Gastroesophageal sphincter (tissue), 4 donors: ENCODE measurements at regions not wholly inside any gene's neighbourhood (a gene's known extent, or its start where the extent isn't known, plus 50 kb on each side); places are given as distances from the start of the nearest gene placed in this dataset.

Experiments used
- ATAC-seq: fragments of 150-250 bp; one replicate; pipeline ENCODE4 v1.9.1; 2016; ENCODE audit warnings: mild to moderate bottlenecking, moderate library complexity
- H3K27ac ChIP-seq, 4 donors: fragments of 200-600 bp; sonication (generic) in 3 of 4; 1 replicate in 3 of 4; 2 replicates in 1 of 4; pipeline ENCODE4 v1.5.1; 2016 to 2019
- H3K27me3 ChIP-seq: fragments of 200-600 bp; sonication (generic); one replicate; pipeline ENCODE4 v1.5.1; 2019
- H3K36me3 ChIP-seq, 2 donors: fragments of 200-600 bp; sonication (generic); one replicate each; pipeline ENCODE4 v1.5.1; 2019; ENCODE audit warnings: control low read depth in 1 of 2
- H3K4me1 ChIP-seq, 3 donors: fragments of 200-600 bp; sonication (generic); 1 replicate in 2 of 3; 2 replicates in 1 of 3; pipeline ENCODE4 v1.5.1; 2016 to 2019; ENCODE audit warnings: control low read depth in 2 of 3
- H3K4me3 ChIP-seq, 2 donors: fragments of 200-600 bp; sonication (generic); one replicate each; pipeline ENCODE4 v1.5.1; 2019; ENCODE audit warnings: mild to moderate bottlenecking in 1 of 2, moderate library complexity in 1 of 2
- H3K9me3 ChIP-seq, 3 donors: fragments of 200-600 bp; sonication (generic); one replicate each; pipeline ENCODE4 v1.5.1; 2017 to 2019; ENCODE audit warnings: control low read depth in 2 of 3
- EP300 ChIP-seq: sonication (generic); formaldehyde crosslinking; IDR thresholded peaks from one replicate; pipeline ENCODE4 v1.6.1; 2017; ENCODE audit warnings: antibody characterized with exemption, mild to moderate bottlenecking
- POLR2A ChIP-seq, 2 donors: fragments of 450-650 bp; IDR thresholded peaks; one replicate each; pipeline ENCODE4 v1.6.1; 2017; ENCODE audit warnings: antibody characterized with exemption in 2 of 2, mild to moderate bottlenecking in 2 of 2, moderate library complexity in 1 of 2
- POLR2AphosphoS5 ChIP-seq: sonication (generic); formaldehyde crosslinking; IDR thresholded peaks from one replicate; pipeline ENCODE4 v1.6.1; 2017; ENCODE audit warnings: antibody characterized with exemption
- WGBS, 2 donors: methylation state at CpG; one replicate each; pipeline ENCODE4 v1.1.5; 2018; ENCODE audit warnings: low coverage in 1 of 2; 5-methylcytosine and 5-hydroxymethylcytosine counted together
- TF ChIP-seq, protein P1 (sequence below), 4 experiments: fragments of 200-600 bp in 2 of 4; fragments of 450-650 bp in 2 of 4; sonication (generic) in 1 of 4; IDR thresholded peaks; one replicate each; pipeline ENCODE4 v1.5.1; 2017 to 2019; ENCODE audit warnings: antibody characterized with exemption in 4 of 4, mild to moderate bottlenecking in 2 of 4, moderate library complexity in 2 of 4

DNA sequence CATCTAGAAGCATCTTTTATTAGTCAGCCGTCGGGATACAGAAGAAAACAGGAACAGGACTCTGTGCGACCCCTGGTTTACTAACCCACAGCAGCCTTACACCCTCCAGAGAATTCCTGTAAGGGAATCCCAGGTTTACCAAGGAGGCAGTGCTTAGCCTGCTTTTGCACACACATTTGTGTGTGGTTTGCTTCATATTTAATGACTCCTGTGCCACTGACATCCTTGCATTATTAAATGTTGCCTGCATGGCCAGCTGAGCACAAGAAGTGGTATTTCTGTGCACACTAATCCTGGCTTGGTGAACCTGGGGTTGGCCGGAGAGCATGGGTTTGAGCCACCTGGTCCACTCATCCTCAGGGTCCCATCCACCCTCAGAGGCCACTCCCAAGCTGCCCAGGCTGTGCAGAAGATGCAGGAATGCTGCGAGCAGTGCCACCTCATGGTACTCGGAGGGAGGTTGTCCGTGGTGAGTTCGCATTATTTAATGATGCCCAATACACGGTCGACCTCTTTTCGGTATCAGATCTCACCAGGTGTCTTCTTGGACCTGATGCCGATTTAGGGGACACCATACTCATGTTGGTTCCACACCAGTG, 152.4 kb upstream of the RTL1 start:
- peaks cover 4% of the 10 kb centered on the region for H3K27me3 ChIP-seq
- no peak overlapping the region for H3K27ac ChIP-seq
- no peak overlapping the region for H3K4me3 ChIP-seq
- no peak for ATAC-seq
- H3K4me1 ChIP-seq: no peaks in the 10 kb centered on the region
- H3K36me3 ChIP-seq: no peaks in the 10 kb centered on the region
- TF ChIP-seq POLR2AphosphoS5 (no peak), EP300 (no peak), POLR2A (IDR thresholded peaks at IDR 0.05) (no peak)
- TF ChIP-seq, protein P1, sequence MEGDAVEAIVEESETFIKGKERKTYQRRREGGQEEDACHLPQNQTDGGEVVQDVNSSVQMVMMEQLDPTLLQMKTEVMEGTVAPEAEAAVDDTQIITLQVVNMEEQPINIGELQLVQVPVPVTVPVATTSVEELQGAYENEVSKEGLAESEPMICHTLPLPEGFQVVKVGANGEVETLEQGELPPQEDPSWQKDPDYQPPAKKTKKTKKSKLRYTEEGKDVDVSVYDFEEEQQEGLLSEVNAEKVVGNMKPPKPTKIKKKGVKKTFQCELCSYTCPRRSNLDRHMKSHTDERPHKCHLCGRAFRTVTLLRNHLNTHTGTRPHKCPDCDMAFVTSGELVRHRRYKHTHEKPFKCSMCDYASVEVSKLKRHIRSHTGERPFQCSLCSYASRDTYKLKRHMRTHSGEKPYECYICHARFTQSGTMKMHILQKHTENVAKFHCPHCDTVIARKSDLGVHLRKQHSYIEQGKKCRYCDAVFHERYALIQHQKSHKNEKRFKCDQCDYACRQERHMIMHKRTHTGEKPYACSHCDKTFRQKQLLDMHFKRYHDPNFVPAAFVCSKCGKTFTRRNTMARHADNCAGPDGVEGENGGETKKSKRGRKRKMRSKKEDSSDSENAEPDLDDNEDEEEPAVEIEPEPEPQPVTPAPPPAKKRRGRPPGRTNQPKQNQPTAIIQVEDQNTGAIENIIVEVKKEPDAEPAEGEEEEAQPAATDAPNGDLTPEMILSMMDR (IDR thresholded peaks at IDR 0.05): no peak
- 80 to 92% methylated on average over 1 to 3 of the region's 12 CpGs for WGBS, 2 donors
- no peaks in the 10 kb centered on the region for H3K9me3 ChIP-seq

GRCh38 chr14:101056446-101056845, 152.9 kb upstream of the RTL1 start:
- 83 to 90% methylated on average over 2 of the region's 2 CpGs for WGBS, 2 donors
- no peak for ATAC-seq
- Histone ChIP-seq H3K36me3 (no peaks in the 10 kb centered on the region), H3K4me1 (no peaks in the 10 kb centered on the region), H3K27ac (no peak overlapping the region), H3K27me3 (peaks cover 8% of the 10 kb centered on the region), H3K4me3 (no peak overlapping the region), H3K9me3 (no peaks in the 10 kb centered on the region)
- no peak for TF ChIP-seq POLR2AphosphoS5
- TF ChIP-seq, protein P1 (IDR thresholded peaks at IDR 0.05): no peak
- TF ChIP-seq EP300: no peak
- TF ChIP-seq POLR2A (IDR thresholded peaks at IDR 0.05): no peak

GRCh38 chr14:101057394-101057793, 153.9 kb upstream of the RTL1 start:
- Histone ChIP-seq H3K27me3 (peaks cover 14% of the 10 kb centered on the region), H3K9me3 (no peaks in the 10 kb centered on the region), H3K4me1 (no peaks in the 10 kb centered on the region), H3K4me3 (no peak overlapping the region), H3K36me3 (no peaks in the 10 kb centered on the region), H3K27ac (no peak overlapping the region)
- WGBS, 2 donors: 91 to 100% methylated on average over 2 to 3 of the region's 3 CpGs
- no peak for ATAC-seq
- TF ChIP-seq EP300: no peak
- TF ChIP-seq POLR2AphosphoS5: no peak
- no peak for TF ChIP-seq POLR2A (IDR thresholded peaks at IDR 0.05)
- TF ChIP-seq, protein P1 (IDR thresholded peaks at IDR 0.05): no peak

- Histone ChIP-seq H3K36me3 (no peaks in the 10 kb centered on the region), H3K4me1 (no peaks in the 10 kb centered on the region), H3K4me3 (no peak overlapping the region), H3K9me3 (no peaks in the 10 kb centered on the region), H3K27ac (no peak overlapping the region), H3K27me3 (peaks cover 14% of the 10 kb centered on the region)
- no peak for ATAC-seq
- 37 to 40% methylated on average over 3 of the region's 3 CpGs for WGBS, 2 donors
- TF ChIP-seq EP300 (no peak), POLR2AphosphoS5 (no peak), POLR2A (IDR thresholded peaks at IDR 0.05) (no peak)
- TF ChIP-seq, protein P1 (IDR thresholded peaks at IDR 0.05): no peak
Measured at GRCh38 chr14:101058571-101058970, 155.0 kb upstream of the RTL1 start.

DNA sequence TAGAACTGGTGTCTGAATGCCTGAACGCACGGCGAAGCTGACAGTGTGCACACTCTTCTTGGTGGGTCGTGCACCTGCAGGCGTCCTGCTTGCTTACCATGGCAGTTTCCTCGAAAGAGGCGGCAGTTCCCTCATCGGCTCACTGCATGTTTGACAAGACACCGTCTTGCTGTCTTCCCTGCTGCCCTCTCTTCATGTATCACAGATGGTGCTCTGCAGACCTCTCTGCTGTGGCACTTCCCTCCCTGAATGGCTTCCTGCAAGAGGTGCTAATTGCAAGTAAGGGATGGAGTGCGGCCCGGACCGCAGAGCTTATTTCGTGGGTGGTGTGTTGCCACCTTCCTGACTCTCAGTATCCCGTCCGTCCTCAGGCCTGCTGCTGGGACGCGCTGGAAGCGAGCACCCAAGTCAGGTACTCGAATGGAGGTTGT, 156.7 kb upstream of the RTL1 start:
- TF ChIP-seq EP300 (no peak), POLR2A (IDR thresholded peaks at IDR 0.05) (no peak), POLR2AphosphoS5 (no peak)
- TF ChIP-seq, protein P1 (IDR thresholded peaks at IDR 0.05): no peak
- no peaks in the 10 kb centered on the region for H3K9me3 ChIP-seq
- H3K4me1 ChIP-seq: no peaks in the 10 kb centered on the region
- peaks cover 14% of the 10 kb centered on the region for H3K27me3 ChIP-seq
- no peak overlapping the region for H3K4me3 ChIP-seq
- H3K36me3 ChIP-seq: no peaks in the 10 kb centered on the region
- H3K27ac ChIP-seq: no peak overlapping the region
- 81 to 89% methylated on average over 6 to 8 of the region's 19 CpGs for WGBS, 2 donors
- ATAC-seq: no peak
